HepG2 (cell line): ENCODE measurements at regions not wholly inside any gene's neighbourhood (a gene's known extent, or its start where the extent isn't known, plus 50 kb on each side); places are given as distances from the start of the nearest gene placed in this dataset.
A peak's percentile ranks its signal among the peaks of the same experiment; 100 is the strongest.

Experiments
- ATAC-seq: fragments of 200-7000 bp; cut with Tn5 transposase; 3 replicates; pipeline ENCODE4 v1.9.1; 2020; ENCODE audit warnings: mild to moderate bottlenecking, moderate library complexity
- BruUV-seq: library from RNA; stranded (reverse); fragments of 400-500 nt; replicated peaks from 2 replicates; lab custom pipeline; 2021; lab: Mats Ljungman, UMichigan
- CTCF ChIA-PET: fragments of 300-600 bp; formaldehyde crosslinking; extraction: SDS; loops from one replicate; lab custom pipeline; 2021; ENCODE audit warnings: low total read pairs, inconsistent platforms, low intra/inter-chr PET ratio; lab: Yijun Ruan, JAX
- POLR2A ChIA-PET: fragments of 350-600 bp; sonication (Branson Sonifier 250); formaldehyde crosslinking; loops from one replicate; lab custom pipeline; 2020; ENCODE audit warnings: antibody characterized with exemption, inconsistent platforms; lab: Yijun Ruan, JAX
- DNase-seq: peaks from one replicate; pipeline ENCODE4 v3.0.0-alpha.2; 2015; ENCODE audit warnings: low spot score
- FAIRE-seq: peaks from 3 replicates; lab custom pipeline; 2011; peaks lifted over from hg19 to GRCh38; lab: Jason Lieb, UNC
- H2AFZ ChIP-seq: one replicate; pipeline ENCODE4 v1.6.1; 2011; ENCODE audit warnings: low read length, inconsistent platforms
- H3K27ac ChIP-seq: fragments of 300-600 bp; 3 replicates; pipeline ENCODE4 v1.8.0; 2011; ENCODE audit warnings: mixed run types, mild to moderate bottlenecking, mixed read lengths, low read length, inconsistent platforms; ENCODE audit not compliant: insufficient read depth; ENCODE audit errors: extremely low read length
- H3K27me3 ChIP-seq, 2 experiments: fragments of 200-600 bp in 1 of 2; 2 replicates in 1 of 2; 3 replicates in 1 of 2; pipeline versions ENCODE4 v1.6.0 to v1.8.0; 2011; ENCODE audit warnings: low read length in 2 of 2, mild to moderate bottlenecking in 2 of 2, moderate library complexity in 2 of 2, inconsistent platforms in 1 of 2; ENCODE audit not compliant: insufficient read depth in 2 of 2, control insufficient read depth in 1 of 2
- H3K36me3 ChIP-seq, 2 experiments: fragments of 200-600 bp in 1 of 2; replicated peaks in 1 of 2; 2 replicates in 1 of 2; 3 replicates in 1 of 2; pipeline versions ENCODE4 v1.5.1 to v1.8.0; 2011; ENCODE audit warnings: low read length in 2 of 2, inconsistent platforms in 1 of 2; ENCODE audit not compliant: insufficient read depth in 2 of 2, control insufficient read depth in 1 of 2
- H3K4me1 ChIP-seq: 2 replicates; pipeline ENCODE4 v1.5.1; 2012; ENCODE audit warnings: low read length, inconsistent platforms; ENCODE audit not compliant: insufficient read depth
- H3K4me2 ChIP-seq: 2 replicates; pipeline ENCODE4 v1.6.0; 2011; ENCODE audit warnings: low read depth, low read length, inconsistent platforms
- H3K4me3 ChIP-seq, 3 experiments: fragments of 200-600 bp in 1 of 3; sonication (generic), shearing (Covaris generic) in 1 of 3; replicated peaks in 1 of 3; 2 replicates each; pipeline ENCODE4 v1.5.1; 2011 to 2016; ENCODE audit warnings: low read length in 3 of 3, inconsistent platforms in 2 of 3, low read depth in 2 of 3, mild to moderate bottlenecking in 2 of 3, control low read depth in 1 of 3, mixed read lengths in 1 of 3; ENCODE audit not compliant: insufficient read depth in 1 of 3
- H3K79me2 ChIP-seq: one replicate; pipeline ENCODE4 v1.6.1; 2011; ENCODE audit warnings: low read length, inconsistent platforms; ENCODE audit not compliant: insufficient read depth
- H3K9ac ChIP-seq: 2 replicates; pipeline ENCODE4 v1.6.0; 2011; ENCODE audit warnings: mild to moderate bottlenecking, low read depth, low read length, inconsistent platforms; ENCODE audit not compliant: insufficient read depth
- H3K9me3 ChIP-seq: 2 replicates; pipeline ENCODE4 v1.5.1; 2012; ENCODE audit warnings: mild to moderate bottlenecking, low read length
- H4K20me1 ChIP-seq: 2 replicates; pipeline ENCODE4 v1.6.0; 2011; ENCODE audit warnings: inconsistent platforms, mild to moderate bottlenecking, low read length, moderate library complexity; ENCODE audit not compliant: insufficient read depth
- ZNF441 ChIP-seq: sonication (generic); formaldehyde crosslinking; IDR thresholded peaks from 2 replicates; pipeline ENCODE4 v1.7.0; 2021; ENCODE audit warnings: missing genetic modification reagents, borderline replicate concordance
- WGBS: methylation state at CpG from one replicate; pipeline ENCODE4 v1.1.6; 2017; ENCODE audit warnings: low lambda C conversion rate; 5-methylcytosine and 5-hydroxymethylcytosine counted together
- in situ Hi-C: cut with HindIII; loops from 2 replicates; pipeline ENCODE4 v1.10.0; 2017; ENCODE audit warnings: low pct_unique_long_range_greater_than_20kb; ENCODE audit not compliant: extremely low pct_ligation_motif_present
- intact Hi-C: fragments of 100-400 bp; cut with micrococcal nuclease; formaldehyde crosslinking; loops from one replicate; pipeline ENCODE4 v1.10.0; 2022; ENCODE audit not compliant: unreplicated experiment
- TF ChIP-seq, protein P1 (sequence below), 2 experiments: IDR thresholded peaks; 2 replicates each; pipeline ENCODE4 v1.6.1; 2011 to 2012; ENCODE audit warnings: low read length in 2 of 2, borderline replicate concordance in 1 of 2, low read depth in 1 of 2, mild to moderate bottlenecking in 1 of 2, moderate library complexity in 1 of 2

DNA sequence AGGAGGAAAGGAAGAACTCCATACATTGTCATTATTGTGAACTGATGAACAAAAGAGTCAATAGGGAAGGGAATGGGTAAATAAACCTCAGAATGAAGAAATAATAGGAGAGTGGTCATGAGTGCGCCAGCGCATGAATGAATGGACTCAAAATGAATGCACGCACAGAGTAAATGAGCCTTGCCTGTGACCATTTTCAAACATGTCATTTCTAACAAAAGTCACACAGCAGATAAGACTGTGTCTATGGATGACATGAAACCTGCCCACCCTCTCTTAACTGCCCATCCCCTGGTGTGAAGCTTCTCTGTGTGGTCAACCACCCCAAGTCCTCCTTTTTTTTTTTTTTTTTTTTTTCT, 121.1 kb upstream of the TEX51 start:
- H3K27ac ChIP-seq = no peak overlapping the region
- no peak for DNase-seq
- BruUV-seq = no TSS peak
- in situ Hi-C loops (loop anchor here (5.0 to 25.0 kb wide), 3 partner anchors 250 to 1965 kb away; no protein-coding TSS in a partner anchor), intact Hi-C loops (no loop called here)
- no peak overlapping the region for H3K9ac ChIP-seq
- no peak overlapping the region; a peak in 1 of 6 replicates for H3K4me3 ChIP-seq
- FAIRE-seq = no peak
- H3K9me3 ChIP-seq = no peaks in the 10 kb centered on the region
- H3K27me3 ChIP-seq = peaks cover 8 to 68% of the 10 kb centered on the region in 2 experiments; a peak in 4 of 5 replicates
- POLR2A ChIA-PET = no interaction called here
- no peaks in the 10 kb centered on the region for H3K36me3 ChIP-seq
- TF ChIP-seq ZNF441 (CRISPR knock-in tag) = peak; percentile 8; the same call in 1 of the 2 replicates
- TF ChIP-seq, protein P1, sequence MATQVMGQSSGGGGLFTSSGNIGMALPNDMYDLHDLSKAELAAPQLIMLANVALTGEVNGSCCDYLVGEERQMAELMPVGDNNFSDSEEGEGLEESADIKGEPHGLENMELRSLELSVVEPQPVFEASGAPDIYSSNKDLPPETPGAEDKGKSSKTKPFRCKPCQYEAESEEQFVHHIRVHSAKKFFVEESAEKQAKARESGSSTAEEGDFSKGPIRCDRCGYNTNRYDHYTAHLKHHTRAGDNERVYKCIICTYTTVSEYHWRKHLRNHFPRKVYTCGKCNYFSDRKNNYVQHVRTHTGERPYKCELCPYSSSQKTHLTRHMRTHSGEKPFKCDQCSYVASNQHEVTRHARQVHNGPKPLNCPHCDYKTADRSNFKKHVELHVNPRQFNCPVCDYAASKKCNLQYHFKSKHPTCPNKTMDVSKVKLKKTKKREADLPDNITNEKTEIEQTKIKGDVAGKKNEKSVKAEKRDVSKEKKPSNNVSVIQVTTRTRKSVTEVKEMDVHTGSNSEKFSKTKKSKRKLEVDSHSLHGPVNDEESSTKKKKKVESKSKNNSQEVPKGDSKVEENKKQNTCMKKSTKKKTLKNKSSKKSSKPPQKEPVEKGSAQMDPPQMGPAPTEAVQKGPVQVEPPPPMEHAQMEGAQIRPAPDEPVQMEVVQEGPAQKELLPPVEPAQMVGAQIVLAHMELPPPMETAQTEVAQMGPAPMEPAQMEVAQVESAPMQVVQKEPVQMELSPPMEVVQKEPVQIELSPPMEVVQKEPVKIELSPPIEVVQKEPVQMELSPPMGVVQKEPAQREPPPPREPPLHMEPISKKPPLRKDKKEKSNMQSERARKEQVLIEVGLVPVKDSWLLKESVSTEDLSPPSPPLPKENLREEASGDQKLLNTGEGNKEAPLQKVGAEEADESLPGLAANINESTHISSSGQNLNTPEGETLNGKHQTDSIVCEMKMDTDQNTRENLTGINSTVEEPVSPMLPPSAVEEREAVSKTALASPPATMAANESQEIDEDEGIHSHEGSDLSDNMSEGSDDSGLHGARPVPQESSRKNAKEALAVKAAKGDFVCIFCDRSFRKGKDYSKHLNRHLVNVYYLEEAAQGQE (IDR thresholded peaks at IDR 0.05; ENCODE audit: borderline replicate concordance in 1 of 2, low read depth in 1 of 2, low read length in 2 of 2) = no peak
- no peaks in the 10 kb centered on the region for H3K79me2 ChIP-seq
- 0 out of 2 replicates have a peak overlapping the region, but pooled peaks have one; percentile 91 for H3K4me2 ChIP-seq
- WGBS = 17% methylated on average over 3 of the region's 3 CpGs
- peaks cover 8% of the 10 kb centered on the region for H3K4me1 ChIP-seq
- H4K20me1 ChIP-seq = no peaks in the 10 kb centered on the region
- H2AFZ ChIP-seq = no peak overlapping the region
- peak; percentile 3; the same call in 2 of the 3 replicates for ATAC-seq
- CTCF ChIA-PET = interaction anchor here (1.5 to 3.4 kb wide), 2 partner anchors 249 to 533 kb away, joined by 8 to 21 read pairs; no protein-coding TSS in a partner anchor
